Esophagus squamous epithelium (tissue), 5 donors: ENCODE measurements at regions not wholly inside any gene's neighbourhood (a gene's known extent, or its start where the extent isn't known, plus 50 kb on each side); places are given as distances from the start of the nearest gene placed in this dataset.

Experiments used
- DNase-seq: peaks from one replicate; lab custom pipeline; 2025; lab: John Stamatoyannopoulos, UW
- H3K27ac ChIP-seq, 4 donors: fragments of 200-600 bp; sonication (generic); one replicate each; pipeline ENCODE4 v1.5.1; 2016 to 2019; ENCODE audit warnings: mild to moderate bottlenecking in 1 of 4
- H3K27me3 ChIP-seq, 4 donors: fragments of 200-600 bp; sonication (generic); 1 replicate in 3 of 4; 2 replicates in 1 of 4; pipeline versions ENCODE4 v1.5.1 to v1.6.0; 2017 to 2021; ENCODE audit warnings: antibody characterized with exemption in 1 of 4
- H3K36me3 ChIP-seq, 3 donors: fragments of 200-600 bp; sonication (generic); one replicate each; pipeline ENCODE4 v1.5.1; 2016 to 2019
- H3K4me1 ChIP-seq, 3 donors: fragments of 200-600 bp; sonication (generic); one replicate each; pipeline ENCODE4 v1.5.1; 2017 to 2019
- H3K4me3 ChIP-seq, 4 donors: fragments of 200-600 bp; sonication (generic); 1 replicate in 3 of 4; 2 replicates in 1 of 4; pipeline ENCODE4 v1.5.1; 2016 to 2019; ENCODE audit warnings: mild to moderate bottlenecking in 2 of 4, moderate library complexity in 1 of 4
- H3K9me3 ChIP-seq, 3 donors: fragments of 200-600 bp; sonication (generic); one replicate each; pipeline ENCODE4 v1.5.1; 2016 to 2019
- CTCF ChIP-seq, 6 experiments: fragments of 450-650 bp in 4 of 6; fragments of 200-600 bp in 2 of 6; sonication (generic) in 2 of 6; IDR thresholded peaks; one replicate each; pipeline ENCODE4 v1.5.1; 2016 to 2019; ENCODE audit warnings: antibody characterized with exemption in 6 of 6, mild to moderate bottlenecking in 4 of 6, moderate library complexity in 4 of 6
- POLR2A ChIP-seq, 4 donors: fragments of 450-650 bp; IDR thresholded peaks; one replicate each; pipeline ENCODE4 v1.6.1; 2017; ENCODE audit warnings: antibody characterized with exemption in 4 of 4, mild to moderate bottlenecking in 4 of 4, moderate library complexity in 3 of 4
- WGBS, 2 donors: methylation state at CpG; one replicate each; pipeline ENCODE4 v1.1.5; 2018; 5-methylcytosine and 5-hydroxymethylcytosine counted together
- intact Hi-C: fragments of 100-400 bp; cut with DNase I; formaldehyde crosslinking; loops from one replicate; pipeline ENCODE4 v1.15.0; 2022
- donor health status: DM: yes; HTN: yes; CAD: no.

GRCh38 chr18:61750840-61751668 lies 141.8 kb downstream of the RNF152 start:
- DNase-seq = no peak

GRCh38 chr18:61749546-61749945 lies 143.3 kb downstream of the RNF152 start:
- Histone ChIP-seq H3K4me3 (no peak overlapping the region), H3K27ac (no peak overlapping the region), H3K9me3 (no peaks in the 10 kb centered on the region), H3K36me3 (no peaks in the 10 kb centered on the region), H3K4me1 (no peaks in the 10 kb centered on the region), H3K27me3 (no peaks in the 10 kb centered on the region)
- no peak for DNase-seq
- WGBS, 2 donors = 71% methylated on average over 4 of the region's 4 CpGs
- TF ChIP-seq POLR2A (IDR thresholded peaks at IDR 0.05) = no peak
- intact Hi-C loops = no loop called here

More at GRCh38 chr18:61750840-61751668, 141.8 kb downstream of the RNF152 start:
- intact Hi-C loops = no loop called here
- H3K36me3 ChIP-seq = no peaks in the 10 kb centered on the region
- no peaks in the 10 kb centered on the region for H3K4me1 ChIP-seq
- H3K4me3 ChIP-seq = no peak overlapping the region
- TF ChIP-seq CTCF (IDR thresholded peaks at IDR 0.05) = no peak
- H3K9me3 ChIP-seq = no peaks in the 10 kb centered on the region
- no peak overlapping the region for H3K27ac ChIP-seq
- H3K27me3 ChIP-seq = no peaks in the 10 kb centered on the region
- WGBS, 2 donors = 91 to 94% methylated on average over 8 of the region's 9 CpGs

GRCh38 chr18:61749031-61749430 lies 143.8 kb downstream of the RNF152 start:
- WGBS, 2 donors = 74 to 82% methylated on average over 6 of the region's 6 CpGs
- H3K4me3 ChIP-seq = no peak overlapping the region
- H3K27ac ChIP-seq = no peak overlapping the region
- H3K4me1 ChIP-seq = no peaks in the 10 kb centered on the region
- H3K9me3 ChIP-seq = no peaks in the 10 kb centered on the region
- no peaks in the 10 kb centered on the region for H3K27me3 ChIP-seq
- intact Hi-C loops = no loop called here
- TF ChIP-seq CTCF (IDR thresholded peaks at IDR 0.05) (no peak), POLR2A (IDR thresholded peaks at IDR 0.05) (no peak)
- H3K36me3 ChIP-seq = no peaks in the 10 kb centered on the region
- DNase-seq = no peak

GRCh38 chr18:61748004-61748403 lies 144.8 kb downstream of the RNF152 start:
- Histone ChIP-seq H3K4me1 (no peaks in the 10 kb centered on the region), H3K4me3 (no peak overlapping the region), H3K27me3 (no peaks in the 10 kb centered on the region), H3K36me3 (no peaks in the 10 kb centered on the region), H3K9me3 (no peaks in the 10 kb centered on the region), H3K27ac (peak overlapping the region in 1 of 4 donors; percentile 8)
- 64 to 65% methylated on average over 10 of the region's 10 CpGs for WGBS, 2 donors
- intact Hi-C loops = no loop called here
- TF ChIP-seq POLR2A (IDR thresholded peaks at IDR 0.05) = no peak
- no peak for TF ChIP-seq CTCF (IDR thresholded peaks at IDR 0.05)
- no peak for DNase-seq

- Histone ChIP-seq H3K36me3 (no peaks in the 10 kb centered on the region), H3K27me3 (no peaks in the 10 kb centered on the region), H3K27ac (peak overlapping the region; percentile 12 to 66 (median 39)), H3K9me3 (no peaks in the 10 kb centered on the region), H3K4me3 (no peak overlapping the region), H3K4me1 (no peaks in the 10 kb centered on the region)
- no peak for TF ChIP-seq CTCF (IDR thresholded peaks at IDR 0.05)
- no peak for TF ChIP-seq POLR2A (IDR thresholded peaks at IDR 0.05)
- intact Hi-C loops = no loop called here
- DNase-seq = no peak
- WGBS, 2 donors = 68 to 84% methylated on average over 4 of the region's 4 CpGs
These were observed 148.9 kb downstream of the RNF152 start for GRCh38 chr18:61743775-61744531.
